GM21447 (cell line): ENCODE measurements at regions not wholly inside any gene's neighbourhood (a gene's known extent, or its start where the extent isn't known, plus 50 kb on each side); places are given as distances from the start of the nearest gene placed in this dataset.

Experiments
- ATAC-seq: cut with Tn5 transposase; IDR thresholded peaks from one replicate; pipeline ENCODE4 v1.9.1; 2021; ENCODE audit not compliant: unreplicated experiment

DNA sequence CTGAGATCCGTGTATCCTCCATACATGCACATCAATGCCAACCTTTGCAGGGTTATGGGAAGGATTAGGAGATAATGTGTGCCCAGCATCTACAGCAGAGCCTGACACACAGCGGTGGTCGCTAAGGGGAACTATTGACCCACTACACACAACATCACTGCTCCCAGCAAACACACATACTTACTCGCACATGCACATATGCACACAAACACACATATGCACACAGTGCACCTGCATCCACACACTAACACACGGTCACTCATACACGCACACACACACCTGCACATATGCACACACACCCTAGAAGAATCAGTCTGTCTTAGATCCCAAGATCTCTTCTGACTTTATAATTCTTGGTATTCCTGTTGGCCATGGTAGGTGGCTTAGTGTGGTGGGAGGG lies 118.3 kb downstream of the GYPC start:
- ATAC-seq, result no peak

DNA sequence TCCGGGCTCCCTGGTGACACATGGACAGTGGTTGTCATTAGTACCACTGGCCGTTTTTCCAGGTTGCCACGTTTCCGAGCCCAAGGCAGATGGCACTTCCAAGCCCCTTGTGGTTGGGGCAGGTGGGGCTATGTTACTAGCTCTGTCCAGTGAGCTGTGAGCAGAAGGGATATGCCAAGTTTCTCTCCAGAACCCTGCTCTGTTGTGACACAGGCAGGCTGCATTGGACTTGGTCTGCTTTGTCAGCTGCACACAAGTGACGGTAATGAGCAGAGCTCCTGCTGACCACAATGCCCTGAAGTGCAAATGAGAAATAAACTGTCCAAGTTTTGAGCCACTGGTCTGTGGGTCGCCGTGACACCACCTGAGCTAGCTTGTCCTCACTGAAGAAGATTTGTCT lies 118.8 kb downstream of the GYPC start:
- ATAC-seq, result no peak

DNA sequence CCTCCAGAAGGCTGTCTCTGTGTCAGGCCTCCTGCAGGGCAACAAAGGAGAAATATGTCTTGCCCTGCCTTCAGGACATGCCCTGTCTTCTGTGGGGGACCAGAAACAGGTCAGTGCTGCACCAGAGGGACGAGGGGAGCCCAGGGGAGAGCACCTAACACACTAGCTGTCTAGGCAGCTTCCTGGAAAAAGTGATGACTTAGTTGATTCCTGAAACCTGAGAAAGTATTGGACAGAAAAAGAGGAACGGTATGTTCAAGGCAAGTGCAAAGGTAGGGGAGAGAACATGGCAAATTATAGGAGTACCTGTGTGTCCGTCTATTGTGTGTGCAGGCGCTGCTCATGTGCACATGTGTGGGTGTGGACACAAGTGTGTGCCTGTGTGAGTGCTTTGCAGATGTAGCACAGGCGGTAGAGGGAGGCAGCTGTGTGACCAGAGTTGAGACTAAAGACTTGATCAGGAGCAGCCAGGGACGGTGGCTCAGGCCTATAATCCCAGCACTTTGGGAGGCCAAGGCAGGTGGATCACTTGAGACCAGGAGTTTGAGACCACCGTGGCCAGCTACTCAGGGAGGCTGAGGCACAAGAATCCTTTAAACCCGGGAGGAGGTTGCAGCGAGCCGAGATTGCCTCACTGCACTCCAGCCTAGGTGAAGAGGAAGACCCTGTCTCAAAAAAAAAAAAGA lies 119.5 kb downstream of the GYPC start:
- no peak for ATAC-seq

DNA sequence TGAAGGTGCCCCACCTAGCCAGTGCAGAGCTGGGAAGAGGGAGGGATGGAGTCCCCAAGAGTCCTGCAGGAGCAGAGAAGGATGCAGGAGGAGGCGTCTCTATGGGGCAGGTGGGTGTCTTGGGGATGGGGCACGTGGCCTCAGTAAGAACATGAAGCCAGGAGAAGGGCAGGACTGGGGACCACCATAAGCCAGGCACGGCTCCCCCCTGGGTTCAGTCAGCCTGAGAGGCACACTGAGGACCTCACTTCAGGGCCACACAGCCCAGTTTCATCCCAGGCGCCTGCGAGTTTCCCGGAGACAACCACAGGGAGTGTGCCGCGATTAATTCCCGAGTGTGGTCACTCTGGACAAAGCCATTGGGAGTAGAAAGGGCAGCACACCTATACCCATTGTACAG lies 120.3 kb downstream of the GYPC start:
- ATAC-seq, result no peak

DNA sequence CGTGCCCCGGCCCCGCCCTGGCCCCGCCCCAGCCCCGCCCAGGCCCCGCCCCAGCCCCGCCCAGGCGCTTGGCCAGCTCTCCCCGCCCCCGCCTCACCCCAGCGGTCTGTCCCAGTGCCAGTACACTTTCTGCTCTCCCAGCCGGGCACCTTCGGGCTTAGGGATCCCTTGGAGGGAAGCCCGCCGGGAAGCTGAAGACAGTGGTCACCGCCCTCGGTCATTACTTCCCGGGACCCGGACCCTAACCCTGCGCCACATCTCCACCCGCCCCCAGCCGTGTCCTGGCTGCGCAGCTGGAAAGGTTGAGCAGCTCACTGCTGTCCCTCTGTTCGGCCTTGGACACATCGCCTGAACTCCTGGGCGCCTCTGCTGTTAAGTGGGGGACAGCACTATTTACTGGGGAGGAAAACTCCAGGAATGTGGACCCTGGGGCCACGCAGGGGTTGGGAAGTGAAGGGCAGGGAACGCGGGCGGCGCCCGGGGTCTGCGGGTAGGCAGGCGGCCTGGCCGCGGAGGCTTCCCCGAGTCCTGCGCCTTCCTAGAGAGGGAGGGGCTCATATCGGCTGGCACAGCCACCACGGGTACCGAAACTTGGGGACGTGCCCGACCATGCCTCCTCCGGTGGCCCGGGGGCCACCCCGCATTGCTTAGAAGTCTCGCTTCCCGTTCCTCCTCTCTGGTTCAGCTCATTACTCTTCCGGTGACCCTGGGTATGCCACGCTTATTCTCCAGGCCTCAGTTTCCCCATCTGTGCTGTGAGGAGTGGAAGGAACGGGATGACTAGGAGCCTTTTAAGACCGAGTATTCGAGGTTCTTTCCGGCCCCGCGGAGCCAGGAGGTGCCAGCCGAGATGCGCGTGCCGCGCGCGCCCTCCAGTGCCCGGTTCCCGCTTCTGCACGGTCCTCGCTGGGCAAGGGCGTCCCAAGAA lies 121.0 kb downstream of the GYPC start:
- peak; percentile 82 for ATAC-seq

DNA sequence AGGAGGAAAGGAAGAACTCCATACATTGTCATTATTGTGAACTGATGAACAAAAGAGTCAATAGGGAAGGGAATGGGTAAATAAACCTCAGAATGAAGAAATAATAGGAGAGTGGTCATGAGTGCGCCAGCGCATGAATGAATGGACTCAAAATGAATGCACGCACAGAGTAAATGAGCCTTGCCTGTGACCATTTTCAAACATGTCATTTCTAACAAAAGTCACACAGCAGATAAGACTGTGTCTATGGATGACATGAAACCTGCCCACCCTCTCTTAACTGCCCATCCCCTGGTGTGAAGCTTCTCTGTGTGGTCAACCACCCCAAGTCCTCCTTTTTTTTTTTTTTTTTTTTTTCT lies 121.1 kb upstream of the TEX51 start:
- peak; percentile 12 for ATAC-seq

DNA sequence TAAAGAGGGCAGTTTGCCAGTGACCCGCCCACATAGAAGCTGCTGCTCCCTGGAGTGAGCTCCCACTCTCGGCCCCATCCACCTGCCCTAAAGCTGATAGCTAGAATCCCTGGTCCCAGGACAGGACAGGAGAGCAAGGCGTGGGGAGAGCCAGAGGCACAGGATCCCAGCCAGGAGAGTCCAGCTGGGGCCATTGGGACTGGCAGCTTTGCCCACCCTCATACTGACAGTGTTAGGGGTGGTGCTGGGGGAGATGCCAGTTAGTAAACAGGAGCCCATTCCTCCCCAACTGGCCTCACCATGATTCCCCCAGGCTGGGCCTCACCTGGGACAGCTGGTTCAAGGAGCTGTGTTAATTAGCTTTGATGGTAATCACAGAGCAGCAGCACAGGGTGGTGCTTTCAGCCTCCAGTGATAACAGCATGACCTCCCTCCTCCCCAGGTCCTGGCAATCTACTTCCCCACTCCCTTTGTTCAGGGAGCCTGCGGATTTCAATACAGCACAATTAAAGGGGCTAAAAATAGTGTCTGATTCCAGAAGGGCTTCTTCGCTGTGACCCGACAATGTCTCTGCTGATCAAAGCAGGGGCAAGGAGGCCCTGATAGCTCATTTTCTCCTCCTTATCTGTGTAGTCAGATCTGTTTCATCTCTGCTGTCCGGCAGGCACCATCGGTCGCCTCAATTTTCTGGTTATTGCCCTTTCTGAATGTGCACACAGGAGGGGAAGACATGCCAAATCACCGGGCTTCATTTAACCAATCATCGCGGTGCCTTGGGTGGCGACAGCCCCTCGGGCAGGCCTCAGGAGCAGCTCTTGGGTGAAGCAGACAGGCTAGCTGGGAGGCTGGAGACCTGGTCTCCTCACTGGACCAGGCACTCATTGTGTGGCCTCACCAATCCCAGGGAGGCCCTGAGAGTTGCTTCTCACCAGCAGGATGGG lies 119.9 kb upstream of the TEX51 start:
- ATAC-seq, result no peak

DNA sequence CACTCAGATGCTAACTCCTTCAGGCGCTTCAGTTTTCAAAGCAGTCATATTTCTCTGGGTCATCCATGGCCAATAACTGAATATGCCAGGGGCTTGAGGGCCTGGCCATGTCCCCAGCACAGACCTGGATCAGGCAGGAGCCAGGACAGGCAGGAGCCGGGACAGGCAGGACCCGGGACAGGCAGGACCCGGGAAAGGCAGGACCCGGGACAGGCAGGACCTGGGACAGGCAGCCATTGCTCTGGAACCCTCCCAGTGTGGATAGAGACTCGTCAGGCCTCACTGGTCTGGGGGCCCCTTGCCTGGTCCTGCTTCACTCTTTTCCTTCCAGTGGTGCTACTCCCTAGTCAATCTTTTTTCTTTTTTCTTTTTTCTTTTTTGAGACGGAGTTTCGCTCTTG lies 117.5 kb upstream of the TEX51 start:
- ATAC-seq, result no peak

DNA sequence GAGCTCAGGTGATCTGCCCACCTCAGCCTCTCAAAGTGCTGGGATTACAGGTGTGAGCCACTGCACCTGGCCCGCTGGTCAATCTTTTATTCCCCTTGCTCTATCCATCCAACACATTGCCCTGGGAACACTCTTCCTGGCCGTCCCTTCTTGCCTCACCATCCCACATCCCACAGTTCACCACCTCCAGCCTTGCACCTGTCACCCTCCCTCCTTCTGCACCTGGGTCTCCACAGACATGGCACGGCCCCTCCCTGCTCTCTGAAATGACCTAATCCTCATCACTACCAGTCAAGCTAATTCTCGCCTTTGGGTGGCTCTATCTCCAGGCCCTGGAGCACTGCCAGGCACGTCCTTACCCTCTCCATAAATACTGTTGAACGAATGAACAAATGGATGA lies 116.9 kb upstream of the TEX51 start:
- no peak for ATAC-seq

DNA sequence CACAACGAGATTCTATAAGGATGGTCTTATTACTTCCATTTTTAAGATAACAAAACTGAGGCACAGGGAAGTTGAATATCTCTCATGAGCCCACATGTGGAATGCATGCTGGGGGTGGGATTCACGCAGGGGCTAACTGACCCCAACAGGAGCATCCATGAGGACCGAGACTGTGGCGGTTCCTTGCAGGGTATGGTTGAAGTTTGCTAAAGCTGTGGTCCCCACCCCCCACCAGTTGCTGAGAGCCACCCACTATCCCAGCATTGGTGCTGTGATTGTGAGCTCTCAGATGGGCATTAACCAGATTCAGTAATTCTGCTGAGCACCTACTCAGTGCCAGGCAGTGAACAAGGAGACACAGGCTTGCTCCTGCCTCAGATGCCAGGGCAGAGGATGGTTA lies 116.0 kb upstream of the TEX51 start:
- no peak for ATAC-seq

DNA sequence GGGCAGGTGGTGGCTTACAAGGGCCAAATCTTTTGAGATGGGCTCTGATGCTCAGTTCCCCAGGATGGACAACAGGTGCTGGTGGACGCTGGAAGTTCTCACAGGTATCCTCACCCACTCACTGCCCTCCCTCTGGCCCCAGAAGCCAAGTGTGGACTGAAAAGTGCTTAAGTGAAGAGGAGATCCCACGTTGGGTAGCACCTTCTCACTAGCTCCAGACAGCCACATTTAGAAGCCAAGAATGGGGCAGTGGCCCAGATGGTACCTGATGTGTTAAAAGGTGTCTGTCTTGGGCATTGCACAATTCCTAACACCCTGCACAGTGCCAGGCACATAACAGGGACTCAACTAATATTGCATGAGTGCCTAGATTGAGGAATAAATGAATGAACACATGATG lies 115.3 kb upstream of the TEX51 start:
- ATAC-seq, result no peak

DNA sequence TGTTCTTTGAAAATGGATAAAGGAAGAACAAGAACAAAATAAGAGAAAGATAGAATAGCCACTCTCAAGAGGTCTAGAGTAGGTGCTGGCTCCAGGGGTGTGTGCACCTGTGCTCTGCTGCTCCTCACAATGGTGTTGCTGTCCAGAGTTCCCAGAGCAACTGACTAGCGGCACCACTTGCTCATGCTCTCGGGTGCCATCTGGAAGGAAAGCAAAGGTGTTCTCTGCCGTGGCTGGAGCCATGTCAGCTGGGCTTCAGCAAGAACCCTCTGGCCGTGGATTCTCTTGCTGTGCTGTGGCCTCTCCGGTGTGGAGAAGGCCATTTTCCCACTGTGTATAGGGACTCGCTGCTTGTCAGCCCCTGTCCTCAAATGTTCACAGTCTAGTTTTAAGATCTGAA lies 114.6 kb upstream of the TEX51 start:
- ATAC-seq, result no peak

DNA sequence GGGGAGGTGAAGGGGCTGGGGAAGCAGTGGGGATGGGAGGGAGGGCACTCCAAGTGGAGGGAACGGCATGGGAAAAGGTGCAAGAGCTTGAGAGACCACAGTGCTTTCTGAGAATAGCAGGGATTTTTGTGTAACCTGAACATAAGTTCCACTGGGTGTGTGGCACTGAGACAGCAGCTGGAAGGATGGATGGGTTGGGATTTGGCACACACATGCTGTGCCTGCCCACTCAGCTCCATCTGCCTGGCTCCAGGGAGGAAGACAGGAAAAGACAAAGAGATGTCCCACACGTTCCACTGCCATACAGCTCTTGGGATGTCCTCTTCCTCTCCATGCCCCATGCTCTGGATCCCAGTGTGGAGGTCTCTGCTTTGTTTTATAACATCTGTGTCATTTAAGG lies 114.1 kb upstream of the TEX51 start:
- no peak for ATAC-seq

DNA sequence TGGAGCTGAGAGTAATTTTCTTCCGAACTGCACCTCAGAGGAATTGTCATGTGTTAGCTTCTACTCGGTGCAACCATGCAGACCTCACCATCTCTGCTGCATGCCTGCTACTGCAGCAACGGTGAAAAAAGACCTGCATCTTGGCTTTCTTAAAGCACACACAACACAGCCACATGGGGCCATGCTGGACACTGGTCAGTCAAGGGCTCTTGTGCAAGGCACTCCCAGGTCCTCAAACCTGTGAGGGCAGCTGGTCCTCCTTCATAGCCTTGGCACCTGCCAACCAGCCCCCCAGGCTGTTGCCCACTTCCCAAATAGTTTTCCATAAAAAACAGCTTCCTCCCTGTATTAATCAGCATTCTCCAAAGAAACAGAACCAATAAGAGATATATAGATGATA lies 113.5 kb upstream of the TEX51 start:
- ATAC-seq, result no peak

DNA sequence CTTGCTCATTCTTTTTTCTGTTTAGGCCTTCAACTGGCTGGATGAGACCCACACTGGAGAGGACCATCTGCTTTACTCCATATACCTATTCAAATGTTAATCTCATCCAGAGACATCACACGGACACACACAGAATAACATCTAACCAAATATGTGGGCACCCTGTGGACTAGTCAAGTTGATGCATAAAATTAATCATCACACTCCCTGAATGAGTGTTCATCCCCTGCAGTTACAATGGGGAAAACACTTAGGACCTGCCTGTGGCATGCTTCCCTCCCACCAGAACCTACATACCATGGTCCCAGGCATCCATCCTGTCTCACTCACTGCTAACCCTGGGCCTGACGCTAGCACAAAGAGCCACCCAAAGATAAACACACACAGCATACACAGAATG lies 112.8 kb upstream of the TEX51 start:
- ATAC-seq, result no peak

DNA sequence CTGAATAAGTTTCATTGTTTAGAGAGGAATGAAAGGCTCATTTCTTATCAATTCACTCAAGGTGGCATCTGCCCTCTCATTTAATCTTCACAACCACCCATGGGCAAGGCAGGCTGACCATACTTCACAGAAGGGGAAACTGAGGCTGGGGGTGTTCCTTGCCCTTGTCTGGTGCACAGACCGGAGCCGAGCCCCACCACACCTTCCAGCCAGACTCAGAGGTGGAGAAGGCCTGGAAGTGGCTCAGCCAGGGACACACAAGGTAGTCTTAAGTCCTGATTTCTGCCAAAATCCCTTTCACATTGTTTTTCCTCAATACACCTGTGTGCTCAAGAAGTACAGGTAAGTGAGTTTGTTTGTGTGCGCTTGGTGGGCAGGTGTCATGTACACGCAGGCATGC lies 111.9 kb upstream of the TEX51 start:
- ATAC-seq, result no peak

DNA sequence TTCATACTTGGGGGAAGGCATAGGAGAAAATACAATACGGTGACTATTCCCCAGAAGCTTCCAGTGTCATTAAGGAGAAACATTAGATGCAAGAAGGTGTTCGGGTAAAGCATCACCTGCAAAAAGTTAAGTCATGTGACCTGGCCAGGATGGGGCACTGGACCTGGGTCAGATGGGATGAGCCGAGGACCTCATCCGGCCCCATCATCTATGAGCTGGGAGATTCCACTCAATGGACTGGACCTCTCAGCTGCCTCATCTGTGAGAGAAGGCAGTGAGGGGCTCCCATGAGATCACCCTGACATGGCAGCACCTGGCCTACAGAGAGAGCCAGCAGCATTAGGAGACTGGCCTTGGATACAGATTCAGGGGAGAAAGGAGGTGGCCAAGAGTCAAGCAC lies 111.4 kb upstream of the TEX51 start:
- no peak for ATAC-seq

DNA sequence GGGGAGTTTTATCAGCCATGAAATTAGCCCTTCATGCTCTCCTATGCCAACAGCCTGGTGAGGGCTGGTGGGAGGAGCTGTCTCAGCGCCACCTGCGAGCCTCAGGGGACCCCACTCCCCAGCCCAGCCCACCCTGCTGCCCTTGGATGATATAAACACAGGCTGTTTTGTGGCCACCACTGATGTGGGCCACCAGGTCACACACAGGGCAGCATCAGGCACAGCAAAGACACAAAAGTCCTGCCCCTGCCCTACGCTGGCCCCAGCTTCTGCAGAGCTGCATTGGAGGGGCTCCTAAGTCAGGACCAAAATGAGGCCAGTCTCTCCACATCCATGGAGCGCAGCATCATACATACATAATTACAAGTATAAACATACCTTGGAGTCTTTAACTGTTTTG lies 110.6 kb upstream of the TEX51 start:
- no peak for ATAC-seq

DNA sequence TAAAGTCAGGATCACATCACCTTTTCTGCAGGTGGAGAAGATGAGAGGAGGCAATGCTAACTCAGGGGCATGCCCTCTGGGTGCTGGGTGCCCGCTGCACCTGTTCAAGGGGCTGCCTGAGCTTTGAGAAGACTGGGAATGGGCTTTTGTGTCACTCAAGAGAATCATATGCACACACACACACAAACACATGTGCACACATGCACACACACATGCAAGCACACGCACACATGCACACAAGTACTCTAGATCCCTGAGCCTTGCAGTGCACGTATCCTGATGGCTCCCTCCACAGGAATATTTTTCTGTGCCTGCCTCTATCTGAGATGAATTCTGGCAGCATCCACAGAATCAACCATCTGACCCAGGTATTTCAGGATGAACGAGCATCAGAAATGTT lies 110.0 kb upstream of the TEX51 start:
- no peak for ATAC-seq

DNA sequence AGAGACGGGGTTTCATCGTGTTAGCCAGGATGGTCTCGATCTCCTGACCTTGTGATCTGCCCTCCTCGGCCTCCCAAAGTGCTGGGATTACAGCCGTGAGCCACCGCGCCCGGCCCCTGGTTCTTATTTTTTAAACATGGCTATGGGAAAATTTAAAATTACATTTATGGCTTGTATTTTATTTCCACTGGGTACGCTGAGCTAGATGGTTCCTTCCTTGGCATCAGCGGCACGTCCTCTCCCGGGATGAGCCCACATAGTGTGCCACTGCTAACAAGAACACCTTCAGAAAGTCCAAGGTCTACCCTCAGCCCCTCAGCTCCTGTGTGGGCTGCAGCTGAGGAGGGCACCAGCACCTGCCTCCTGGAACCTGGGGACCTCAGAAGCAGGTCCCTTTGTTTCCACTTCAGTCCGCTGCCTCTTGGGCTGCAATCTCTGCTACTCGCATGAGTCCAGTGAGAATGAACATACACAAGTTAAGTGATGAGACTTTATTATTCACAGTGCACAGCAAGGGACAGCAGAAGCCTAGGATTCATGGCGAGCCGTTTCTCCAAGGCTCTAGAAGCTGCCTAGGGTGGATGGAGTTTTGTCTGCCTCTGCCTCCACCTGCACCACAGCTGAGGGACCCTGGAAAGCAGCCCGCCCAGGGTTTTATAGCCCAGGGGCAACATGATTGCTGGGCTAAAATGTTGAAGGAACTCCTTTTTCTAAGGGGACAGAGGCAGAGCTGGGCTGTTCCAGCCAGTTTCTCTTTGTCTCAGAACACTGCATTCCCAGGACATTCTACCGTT lies 107.5 kb upstream of the TEX51 start:
- no peak for ATAC-seq

DNA sequence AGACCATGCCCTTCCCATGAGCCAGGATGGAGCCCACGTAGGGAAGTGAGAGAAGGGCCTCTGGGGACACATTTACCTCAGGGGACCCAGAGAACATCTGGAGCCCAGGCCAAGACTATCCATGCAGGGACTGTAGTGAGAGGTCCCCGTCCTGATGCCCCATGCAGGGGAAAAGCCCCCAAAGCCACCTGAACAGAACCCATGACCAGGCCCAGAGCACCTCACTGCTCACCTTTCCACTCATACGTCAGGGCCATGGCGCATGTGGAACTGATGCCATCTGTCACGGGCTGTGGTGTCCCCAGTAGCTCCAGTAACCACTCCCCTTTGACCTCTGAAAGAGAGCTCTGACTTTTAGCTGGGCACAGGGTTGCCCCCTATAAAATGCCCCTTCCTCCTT lies 106.5 kb upstream of the TEX51 start:
- ATAC-seq, result no peak
